ENCODE measurements at regions not wholly inside any gene's neighbourhood (a gene's known extent, or its start where the extent isn't known, plus 50 kb on each side); places are given as distances from the start of the nearest gene placed in this dataset.

DNA sequence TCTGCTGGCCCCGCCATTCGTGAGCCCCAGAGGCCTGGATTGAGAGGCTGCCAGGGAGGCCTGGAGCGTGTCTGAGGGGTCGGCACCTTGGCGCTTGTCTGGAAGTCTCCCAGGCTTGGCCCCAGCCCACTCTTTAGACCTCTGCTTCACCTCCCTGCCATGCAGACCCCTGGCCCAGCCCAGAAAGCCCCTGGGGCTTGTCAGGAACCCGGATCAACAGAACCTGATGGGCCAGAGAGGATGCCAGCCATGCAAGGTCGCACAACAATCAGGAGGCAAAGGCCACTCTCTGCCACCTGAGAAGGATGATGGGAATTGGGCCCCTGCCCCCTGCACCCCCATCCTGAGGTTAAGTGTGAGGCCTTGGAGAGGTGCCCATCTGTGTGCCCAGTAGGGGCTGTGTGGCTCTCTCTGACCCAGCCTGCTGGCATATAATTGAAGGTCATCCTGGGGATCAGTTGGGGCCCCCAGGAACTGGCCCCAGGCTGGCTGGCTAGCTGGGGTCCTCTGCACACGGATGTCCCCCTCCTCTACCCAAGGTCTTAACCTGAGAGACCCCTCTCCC, 103.3 kb upstream of the SLC6A6 start:
- Histone ChIP-seq H3K27me3 (peaks cover 34 to 72% (median 55%) of the 10 kb centered on the region in 11 experiments), H3K9me3 (replicated peaks in 1 of 11) (0 out of 22 replicates have a peak, but pooled peaks cover 0 to 7% (median 0%) of the 10 kb centered on the region in 11 experiments), H4K20me1 (peaks cover 0 to 36% (median 21%) of the 10 kb centered on the region in 11 experiments; a peak in 17 of 22 replicates), H3K4me3 (no peak overlapping the region), H3K4me1 (peaks cover 20 to 28% (median 26%) of the 10 kb centered on the region in 10 experiments), H3K9ac (no peak overlapping the region), H3K27ac (no peak overlapping the region), H3K36me3 (no peaks in the 10 kb centered on the region), H3K4me2 (no peak overlapping the region)
- no peak for TF ChIP-seq Cebpa-rat (IDR thresholded peaks at IDR 0.05)

DNA sequence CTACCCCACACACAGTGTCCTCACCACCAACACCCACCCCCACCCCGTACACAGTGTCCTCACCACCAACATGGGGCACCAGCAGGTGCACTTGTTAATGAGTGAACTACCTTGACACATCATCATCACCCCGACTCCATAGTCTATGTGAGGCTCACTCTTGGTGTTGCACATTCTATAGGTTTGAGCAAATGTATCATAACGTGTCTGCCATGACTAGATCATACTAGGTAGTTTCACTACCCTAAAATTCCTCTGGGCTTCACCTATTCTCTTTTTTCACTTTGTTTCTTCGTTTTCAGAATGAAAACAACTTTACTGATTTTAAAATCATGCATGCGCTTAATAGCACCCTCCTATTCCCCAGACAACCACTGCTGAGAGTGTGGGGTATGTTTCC, 102.6 kb upstream of the SLC6A6 start:
- no peak overlapping the region for H3K4me3 ChIP-seq
- no peak overlapping the region for H3K9ac ChIP-seq
- H3K36me3 ChIP-seq = no peaks in the 10 kb centered on the region
- 0 out of 22 replicates have a peak, but pooled peaks cover 0 to under 1% (median 0%) of the 10 kb centered on the region in 11 experiments for H3K9me3 ChIP-seq (replicated peaks in 1 of 11)
- no peak overlapping the region for H3K27ac ChIP-seq
- no peak for TF ChIP-seq Cebpa-rat (IDR thresholded peaks at IDR 0.05)
- H3K27me3 ChIP-seq = peaks cover 41 to 79% (median 62%) of the 10 kb centered on the region in 11 experiments
- H3K4me2 ChIP-seq = no peak overlapping the region
- H3K4me1 ChIP-seq = peaks cover 26 to 35% (median 33%) of the 10 kb centered on the region in 10 experiments
- H4K20me1 ChIP-seq = peaks cover 0 to 43% (median 23%) of the 10 kb centered on the region in 11 experiments; a peak in 17 of 22 replicates

DNA sequence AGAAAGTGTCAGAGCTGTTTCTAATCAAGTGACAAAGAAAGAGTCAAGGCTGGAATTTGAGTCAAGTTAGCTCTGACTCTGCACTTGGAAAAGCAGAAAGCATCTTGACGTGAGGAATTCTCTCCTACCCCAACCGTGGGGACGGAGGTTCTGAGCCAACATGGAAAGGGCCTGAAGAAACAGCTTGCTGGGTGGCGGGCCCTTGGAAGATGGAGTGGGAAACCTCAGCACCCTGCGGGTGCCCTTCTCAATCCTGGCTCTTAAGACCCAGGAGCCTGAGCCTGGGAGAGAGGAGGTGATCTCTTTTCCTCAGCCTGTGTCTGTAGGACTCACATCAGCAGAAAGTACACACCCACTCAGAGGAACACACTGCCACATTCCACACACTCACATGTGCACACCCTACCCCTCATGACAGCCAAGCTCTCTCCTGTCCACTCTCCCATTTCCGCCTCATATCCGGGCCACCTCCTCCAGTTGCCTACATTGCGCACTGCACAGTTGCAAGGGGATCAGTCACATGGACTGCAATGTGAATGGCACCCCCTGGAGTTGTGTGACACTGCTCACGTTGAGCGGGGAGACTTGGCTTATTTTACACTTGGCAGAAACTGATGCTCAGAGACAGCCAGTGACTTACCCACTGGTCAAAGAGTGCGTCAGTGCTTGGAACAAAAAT, 101.5 kb upstream of the SLC6A6 start:
- no peak for TF ChIP-seq Cebpa-rat (IDR thresholded peaks at IDR 0.05)
- Histone ChIP-seq H3K4me3 (no peak overlapping the region), H3K9me3 (replicated peaks in 1 of 11) (no peaks in the 10 kb centered on the region), H3K36me3 (no peaks in the 10 kb centered on the region), H3K4me2 (no peak overlapping the region), H3K27me3 (peaks cover 52 to 90% (median 73%) of the 10 kb centered on the region in 11 experiments), H3K4me1 (peaks cover 36 to 46% (median 44%) of the 10 kb centered on the region in 10 experiments), H3K27ac (no peak overlapping the region), H3K9ac (no peak overlapping the region), H4K20me1 (peaks cover 0 to 44% (median 23%) of the 10 kb centered on the region in 11 experiments; a peak in 17 of 22 replicates)

DNA sequence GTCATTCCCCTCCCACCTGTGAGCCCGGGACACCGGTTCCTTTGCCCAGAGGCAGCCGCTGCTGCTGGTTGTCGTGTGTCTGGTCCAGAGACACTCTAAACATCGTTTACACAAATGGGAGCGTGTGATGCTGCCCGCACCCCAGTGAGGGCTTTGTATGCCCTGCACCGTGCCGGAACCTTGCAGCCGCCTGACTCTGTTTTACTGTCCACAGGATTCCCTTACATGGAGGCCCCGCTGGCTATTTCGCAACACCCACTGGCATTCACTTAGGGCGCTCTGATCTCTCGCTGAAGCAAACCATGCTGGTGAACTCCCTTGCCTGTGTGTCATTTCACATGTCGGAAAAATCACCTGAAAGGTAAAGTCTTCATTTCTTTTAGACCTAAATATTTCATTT, 100.8 kb upstream of the SLC6A6 start:
- Histone ChIP-seq H3K27ac (no peak overlapping the region), H3K9ac (no peak overlapping the region), H3K4me2 (peak overlapping the region in 7 of 11 experiments; percentile 78 to 98 (median 86); a peak in 6 of 22 replicates), H3K4me1 (peaks cover 36 to 52% (median 47%) of the 10 kb centered on the region in 10 experiments), H3K36me3 (no peaks in the 10 kb centered on the region), H4K20me1 (peaks cover 0 to 44% (median 23%) of the 10 kb centered on the region in 11 experiments; a peak in 17 of 22 replicates), H3K4me3 (no peak overlapping the region), H3K9me3 (replicated peaks in 1 of 11) (no peaks in the 10 kb centered on the region), H3K27me3 (peaks cover 59 to 96% (median 80%) of the 10 kb centered on the region in 11 experiments)
- TF ChIP-seq Cebpa-rat (IDR thresholded peaks at IDR 0.05) = peak in 8 of 11 experiments; percentile 10 to 84 (median 60); a peak in 10 of 22 replicates

DNA sequence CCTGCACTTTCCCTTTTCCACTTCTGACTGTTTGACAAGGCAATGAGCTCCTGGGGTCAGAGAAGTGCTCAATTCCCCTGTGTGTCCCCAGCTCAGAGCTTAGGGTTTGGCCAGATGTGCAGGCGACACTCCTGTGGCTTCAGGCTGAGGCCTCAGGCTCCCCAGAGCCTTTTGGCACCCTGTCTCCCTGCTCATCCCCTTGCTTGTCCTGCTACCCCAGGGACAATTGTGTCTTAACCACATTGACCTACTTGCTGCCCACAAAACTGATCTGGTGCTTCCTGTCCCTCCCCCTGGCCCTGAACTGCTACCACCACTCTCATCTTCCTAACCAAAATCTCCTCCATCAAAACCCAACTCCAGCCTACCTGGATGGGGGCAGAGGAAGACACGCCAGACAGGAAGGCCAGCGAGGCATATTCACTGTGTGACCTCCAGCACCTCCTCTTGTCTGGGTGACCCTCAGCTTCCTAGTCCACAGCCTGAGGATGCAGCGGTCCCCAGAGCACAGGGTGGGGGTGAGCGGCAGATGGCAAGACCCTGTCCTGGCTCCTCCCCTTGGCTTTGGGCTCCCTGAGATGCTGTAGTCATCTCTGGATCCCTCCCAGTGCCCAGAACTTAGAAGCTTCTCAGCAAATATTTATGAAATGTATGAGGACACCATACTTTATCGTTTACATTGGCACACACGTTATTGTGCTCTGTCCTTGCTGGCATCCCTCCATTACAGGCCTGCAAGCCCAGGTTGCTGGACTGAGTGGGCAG, 98.9 kb upstream of the SLC6A6 start:
- TF ChIP-seq Cebpa-rat (IDR thresholded peaks at IDR 0.05) = no peak
- Histone ChIP-seq H3K4me3 (peak overlapping the region in 2 of 10 experiments; percentile 21 to 39; a peak in 2 of 20 replicates), H3K9me3 (replicated peaks in 1 of 11) (no peaks in the 10 kb centered on the region), H4K20me1 (peaks cover 0 to 57% (median 23%) of the 10 kb centered on the region in 11 experiments; a peak in 17 of 22 replicates), H3K4me2 (peak overlapping the region; percentile 63 to 98 (median 85)), H3K27me3 (peaks cover 70 to 99% (median 90%) of the 10 kb centered on the region in 11 experiments), H3K27ac (no peak overlapping the region), H3K9ac (peak overlapping the region in 4 of 11 experiments; percentile 8 to 51 (median 34); a peak in 4 of 22 replicates), H3K4me1 (peaks cover 36 to 52% (median 47%) of the 10 kb centered on the region in 10 experiments), H3K36me3 (no peaks in the 10 kb centered on the region)

DNA sequence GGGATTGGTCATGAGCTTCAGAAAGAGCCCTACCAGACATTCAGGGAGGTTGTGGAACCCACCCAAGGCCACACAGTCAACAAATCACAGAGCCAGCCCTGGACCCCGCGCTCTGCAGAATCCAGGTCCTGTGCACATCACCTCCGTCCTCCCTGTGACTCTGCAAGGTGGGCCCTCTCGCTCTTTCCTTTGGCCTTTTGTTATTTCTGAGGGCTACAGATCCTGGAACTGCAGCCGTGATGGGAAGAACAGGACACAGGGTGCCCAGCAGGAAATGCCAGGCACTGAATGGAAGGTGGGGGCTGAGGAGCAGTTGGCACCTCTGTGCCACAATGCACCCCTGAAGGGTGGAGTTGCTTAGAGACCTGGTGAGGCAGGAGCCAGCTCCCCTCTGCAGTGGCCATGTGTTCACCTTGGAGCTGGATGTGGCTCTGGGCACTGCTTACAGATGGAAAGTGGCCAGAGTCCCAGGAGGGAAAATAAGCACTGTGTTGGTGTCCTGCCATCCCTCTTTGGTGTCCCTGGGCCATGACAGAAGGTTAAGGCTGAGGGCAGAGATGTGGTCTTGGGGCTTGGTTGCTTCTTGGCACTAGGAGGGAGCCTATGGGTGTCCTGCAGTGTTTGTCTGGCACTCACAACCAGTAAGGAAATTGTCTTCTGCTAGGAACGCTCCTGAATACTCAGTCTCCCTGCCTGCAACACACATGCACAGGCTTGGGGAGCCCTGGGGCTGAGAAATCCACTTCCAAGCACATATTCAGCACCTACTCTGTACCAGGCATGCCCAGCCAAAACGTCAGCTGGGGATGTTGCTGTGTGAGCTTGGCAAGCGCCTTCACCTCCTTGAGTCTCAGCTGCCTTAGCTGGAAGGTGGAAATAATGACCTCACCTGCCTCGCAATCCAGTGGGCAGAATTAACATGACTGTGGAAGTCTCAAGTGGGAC, 98.0 kb upstream of the SLC6A6 start:
- H3K4me2 ChIP-seq = peak overlapping the region; percentile 41 to 98 (median 85)
- no peak for TF ChIP-seq Cebpa-rat (IDR thresholded peaks at IDR 0.05)
- H3K27me3 ChIP-seq = peaks cover 73 to 98% (median 89%) of the 10 kb centered on the region in 11 experiments
- no peak overlapping the region for H3K9ac ChIP-seq
- peaks cover 0 to 57% (median 23%) of the 10 kb centered on the region in 11 experiments; a peak in 17 of 22 replicates for H4K20me1 ChIP-seq
- peaks cover 0 to 6% (median 0%) of the 10 kb centered on the region in 11 experiments; a peak in 3 of 22 replicates for H3K9me3 ChIP-seq (replicated peaks in 1 of 11)
- no peak overlapping the region for H3K4me3 ChIP-seq
- H3K36me3 ChIP-seq = no peaks in the 10 kb centered on the region
- H3K4me1 ChIP-seq = peaks cover 36 to 52% (median 47%) of the 10 kb centered on the region in 10 experiments
- no peak overlapping the region; a peak in 1 of 22 replicates for H3K27ac ChIP-seq

DNA sequence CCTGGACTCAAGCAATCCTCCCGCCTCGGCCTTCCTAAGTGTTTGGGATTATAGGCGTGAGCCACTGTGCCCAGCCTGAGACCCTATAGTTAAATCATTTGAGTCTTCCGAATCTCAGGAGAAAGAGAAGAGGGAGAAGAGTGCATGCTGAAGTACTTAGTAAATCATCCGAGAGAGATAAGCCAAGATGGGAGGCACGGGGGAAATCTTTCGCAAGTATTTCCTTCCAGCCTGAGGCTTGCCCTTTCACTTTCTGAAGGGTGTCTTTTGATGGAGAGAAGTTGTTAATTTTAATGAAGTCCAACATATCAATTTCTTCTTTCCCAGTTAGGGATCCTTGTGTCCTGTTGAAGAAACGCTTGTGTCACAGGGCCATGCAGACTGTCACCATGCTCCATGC, 97.1 kb upstream of the SLC6A6 start:
- Histone ChIP-seq H4K20me1 (peaks cover 0 to 57% (median 23%) of the 10 kb centered on the region in 11 experiments; a peak in 17 of 22 replicates), H3K4me3 (peak overlapping the region in 1 of 10 experiments; percentile 20; a peak in 2 of 20 replicates), H3K9ac (no peak overlapping the region), H3K4me2 (peak overlapping the region; percentile 41 to 92 (median 85); a peak in 21 of 22 replicates), H3K27ac (no peak overlapping the region; a peak in 1 of 22 replicates), H3K4me1 (peaks cover 36 to 52% (median 47%) of the 10 kb centered on the region in 10 experiments), H3K36me3 (no peaks in the 10 kb centered on the region), H3K9me3 (replicated peaks in 1 of 11) (peaks cover 0 to 9% (median 0%) of the 10 kb centered on the region in 11 experiments; a peak in 3 of 22 replicates), H3K27me3 (peaks cover 71 to 98% (median 84%) of the 10 kb centered on the region in 11 experiments)
- peak in 9 of 11 experiments; percentile 29 to 78 (median 51); a peak in 9 of 22 replicates for TF ChIP-seq Cebpa-rat (IDR thresholded peaks at IDR 0.05)
